Stimulated activated CD4-positive, alpha-beta T cell treated with anti-CD3 and anti-CD28 coated beads, Interleukin-2, amount 100 ng/mL, for 48 hours (primary cell): ENCODE measurements at regions not wholly inside any gene's neighbourhood (a gene's known extent, or its start where the extent isn't known, plus 50 kb on each side); places are given as distances from the start of the nearest gene placed in this dataset.
"Not testable (repeated sequence)": the region's sequence is repeated elsewhere in the genome, so short reads cannot be mapped to it uniquely, and the experiment has no call there.

ENCODE experiments used
- DNase-seq, 2 donors: peaks; one replicate each; pipeline ENCODE4 v3.0.0-alpha.2; 2020

DNA sequence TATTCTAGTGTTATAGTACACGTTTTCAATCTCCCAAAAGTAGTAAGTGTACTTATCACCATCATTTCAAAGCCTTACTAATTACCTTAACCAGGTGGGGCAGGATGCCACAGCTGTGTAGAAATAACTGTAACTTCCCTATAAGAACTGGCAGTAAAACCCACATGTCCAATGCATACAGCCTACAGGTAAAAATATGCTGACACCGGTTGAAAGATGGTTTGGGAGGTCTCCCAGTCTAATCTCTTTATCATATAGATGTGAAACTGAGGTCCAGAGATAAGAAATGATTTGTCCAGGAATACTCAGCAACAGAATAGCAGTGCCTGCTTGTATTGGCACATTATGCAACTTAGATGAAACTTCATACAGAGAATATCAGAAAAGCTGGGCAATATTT, 322.9 kb downstream of the BCL11A start:
- DNase-seq: no peak

DNA sequence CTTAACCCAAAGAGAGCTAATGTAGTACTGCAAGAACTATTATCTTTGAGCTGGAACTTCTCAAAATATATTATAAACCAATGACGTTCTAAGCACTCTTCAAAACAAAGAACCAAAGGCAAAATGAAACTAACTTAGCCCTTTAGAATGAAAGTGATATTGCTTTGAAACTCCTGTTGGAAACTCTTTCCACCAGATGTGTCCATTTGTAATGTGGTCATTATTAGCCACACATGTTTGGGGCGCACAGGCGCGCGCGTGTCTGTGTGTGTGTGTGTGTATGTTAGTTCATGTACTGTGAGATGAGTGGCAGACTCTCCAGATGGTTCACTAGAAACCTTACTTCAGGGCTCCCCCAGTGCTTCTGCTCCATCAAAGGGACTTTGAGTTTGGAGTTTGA, 323.4 kb downstream of the BCL11A start:
- DNase-seq: no peak

DNA sequence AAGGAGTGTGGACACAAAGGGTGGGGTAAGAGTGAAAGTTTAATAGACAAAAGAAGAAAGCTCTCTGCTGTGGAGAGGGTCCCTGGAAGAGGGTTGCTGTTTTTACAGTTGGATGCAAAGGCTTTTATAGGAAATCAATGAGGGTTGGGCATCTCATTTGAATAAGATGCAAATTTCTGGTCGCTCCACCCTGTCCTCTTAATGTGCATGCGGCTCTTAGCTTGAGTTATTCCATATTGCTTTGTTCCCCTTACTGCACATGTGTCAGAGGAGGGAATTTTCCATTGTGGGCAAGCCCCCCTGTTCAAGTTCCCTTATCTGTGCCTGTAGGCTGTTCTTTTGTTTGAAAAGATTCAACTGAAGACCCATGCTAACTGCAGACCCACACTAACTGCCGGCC, 326.5 kb downstream of the BCL11A start:
- DNase-seq: no peak

DNA sequence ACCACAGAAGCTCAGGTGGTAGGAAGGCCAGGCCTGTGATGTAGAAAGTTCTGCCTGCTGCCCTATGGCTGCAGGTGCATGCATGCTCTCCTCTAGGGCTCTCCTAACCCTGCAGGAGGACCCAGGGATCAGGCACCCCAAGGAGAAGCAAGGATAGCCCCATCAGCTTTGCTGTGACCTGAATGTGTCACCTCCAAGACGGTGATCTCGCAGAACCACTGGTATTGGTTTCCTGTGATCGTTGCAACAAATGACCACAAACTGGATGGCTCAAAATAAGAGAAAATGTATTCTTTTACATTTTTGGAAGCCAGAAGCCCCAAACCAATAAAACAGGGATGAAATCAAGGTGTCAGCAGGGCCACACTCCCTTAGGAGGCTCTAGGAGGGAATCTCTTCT, 327.3 kb downstream of the BCL11A start:
- DNase-seq: no peak

DNA sequence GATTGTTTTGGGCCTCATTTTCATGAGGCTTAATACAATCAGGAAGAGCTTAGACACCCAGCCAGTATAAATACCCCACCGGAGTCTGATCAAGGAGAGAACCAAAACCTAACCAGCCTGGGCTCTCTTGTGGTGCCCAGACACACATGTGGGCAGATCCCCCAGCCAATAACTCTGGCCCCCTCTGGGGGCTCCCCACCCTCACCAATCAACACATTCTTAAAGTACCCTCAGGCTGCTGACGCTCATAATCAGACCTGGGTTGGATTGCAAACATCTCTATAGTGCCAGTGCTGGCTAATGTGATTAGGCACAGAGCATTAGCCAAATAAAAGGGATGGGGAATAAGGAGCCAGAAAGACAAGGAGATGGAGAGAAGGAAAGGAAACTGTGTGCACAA, 329.6 kb downstream of the BCL11A start:
- DNase-seq: no peak

DNA sequence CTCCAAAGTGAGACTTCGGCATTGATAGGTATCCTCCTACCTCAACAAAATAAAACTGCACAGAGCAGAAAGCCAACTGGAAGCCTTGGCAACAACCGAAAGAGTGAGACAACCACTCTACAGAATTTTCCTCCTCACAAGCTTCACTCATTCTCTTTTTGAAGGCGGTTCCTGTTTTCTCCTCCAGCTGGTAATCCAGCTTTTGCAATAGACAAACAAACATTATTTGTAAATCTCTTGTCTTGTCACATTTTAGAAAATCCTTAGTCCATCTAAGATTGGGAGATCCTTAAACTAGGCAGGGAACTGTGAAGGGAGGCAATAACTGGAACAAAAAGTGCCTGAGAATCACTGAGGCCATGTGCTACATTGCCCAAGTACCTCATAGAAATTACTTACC, 332.4 kb downstream of the BCL11A start:
- DNase-seq: no peak

DNA sequence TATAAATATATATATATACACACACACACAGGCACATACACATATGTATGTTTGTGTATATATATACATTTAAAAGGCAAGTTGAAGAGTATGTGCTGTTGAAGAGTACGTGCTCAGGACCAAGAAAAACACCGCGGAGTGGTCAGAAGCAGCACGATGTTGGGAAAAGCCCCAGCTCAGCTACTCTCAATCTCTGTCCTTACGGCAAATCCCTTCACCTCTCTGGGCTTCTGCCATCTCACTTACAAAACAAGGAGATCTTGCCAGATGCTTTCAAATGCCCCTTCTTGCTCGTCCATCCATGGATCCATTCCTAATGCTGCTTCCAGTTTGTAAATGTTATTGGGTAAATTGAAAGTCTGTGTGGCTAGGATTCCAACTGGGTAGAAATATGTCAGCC, 333.9 kb downstream of the BCL11A start:
- DNase-seq: no peak

DNA sequence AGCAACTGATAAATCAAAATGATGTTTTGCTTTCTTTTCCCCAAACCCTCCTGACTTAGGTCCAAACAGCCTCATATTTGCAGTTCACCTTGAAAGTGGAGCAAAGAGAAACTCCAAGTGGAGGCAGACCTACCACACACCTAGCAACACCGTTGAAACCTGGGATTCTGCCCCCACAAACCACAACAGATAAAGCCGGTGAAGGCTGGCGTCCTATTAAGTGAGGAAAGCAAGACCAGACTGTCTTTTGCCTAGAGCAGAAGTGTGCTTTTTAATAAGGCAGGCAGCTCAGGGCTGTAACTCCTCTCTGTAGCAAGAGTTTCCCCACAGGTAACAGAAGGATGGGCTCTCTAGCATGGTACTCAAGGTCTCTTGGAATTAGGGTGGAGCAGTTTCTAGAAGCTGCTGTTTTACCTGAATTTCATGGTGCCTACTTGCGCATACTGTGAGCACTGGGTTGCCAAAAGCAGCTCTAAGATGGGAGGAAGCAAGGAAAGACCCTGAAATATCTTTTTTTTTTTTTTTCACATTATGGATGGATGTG, 336.9 kb downstream of the BCL11A start:
- DNase-seq: no peak

DNA sequence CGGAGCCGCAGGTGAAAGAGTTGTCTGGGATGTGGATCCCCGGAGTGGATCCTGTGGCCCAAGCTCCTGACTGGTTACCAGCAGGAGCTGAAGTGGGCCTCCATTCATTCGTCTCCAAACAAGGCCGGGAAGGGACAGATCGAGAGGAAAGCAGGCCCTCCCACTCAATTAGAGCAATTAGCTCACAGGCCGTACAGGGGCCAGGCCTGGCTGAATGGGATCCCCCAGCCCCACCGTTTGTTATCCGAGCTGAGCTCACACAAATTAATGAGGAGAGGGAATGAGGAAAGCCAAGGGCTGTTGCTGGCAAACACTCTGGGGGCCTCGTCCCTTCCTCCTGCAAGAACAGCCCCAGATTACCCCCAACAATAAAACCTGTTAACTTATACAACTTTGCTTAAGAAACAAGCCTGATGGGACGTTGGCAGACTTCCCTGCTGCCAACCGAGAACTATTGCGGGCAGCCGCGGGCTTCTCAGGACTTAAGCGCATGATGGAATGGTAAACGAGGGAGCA, 338.0 kb downstream of the BCL11A start:
- DNase-seq: no peak

DNA sequence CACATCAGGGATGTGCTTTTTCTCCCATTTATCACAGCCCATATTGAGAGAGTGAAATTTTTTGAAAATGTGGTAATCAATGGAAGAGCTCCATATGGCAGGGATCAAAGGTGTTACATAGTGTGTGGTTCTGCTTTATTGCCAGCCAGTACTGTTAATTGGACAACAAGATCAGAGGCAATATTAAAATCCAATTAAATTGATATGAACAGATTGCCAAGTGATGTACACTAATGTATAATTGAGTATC, 338.9 kb downstream of the BCL11A start:
- DNase-seq: no peak

DNA sequence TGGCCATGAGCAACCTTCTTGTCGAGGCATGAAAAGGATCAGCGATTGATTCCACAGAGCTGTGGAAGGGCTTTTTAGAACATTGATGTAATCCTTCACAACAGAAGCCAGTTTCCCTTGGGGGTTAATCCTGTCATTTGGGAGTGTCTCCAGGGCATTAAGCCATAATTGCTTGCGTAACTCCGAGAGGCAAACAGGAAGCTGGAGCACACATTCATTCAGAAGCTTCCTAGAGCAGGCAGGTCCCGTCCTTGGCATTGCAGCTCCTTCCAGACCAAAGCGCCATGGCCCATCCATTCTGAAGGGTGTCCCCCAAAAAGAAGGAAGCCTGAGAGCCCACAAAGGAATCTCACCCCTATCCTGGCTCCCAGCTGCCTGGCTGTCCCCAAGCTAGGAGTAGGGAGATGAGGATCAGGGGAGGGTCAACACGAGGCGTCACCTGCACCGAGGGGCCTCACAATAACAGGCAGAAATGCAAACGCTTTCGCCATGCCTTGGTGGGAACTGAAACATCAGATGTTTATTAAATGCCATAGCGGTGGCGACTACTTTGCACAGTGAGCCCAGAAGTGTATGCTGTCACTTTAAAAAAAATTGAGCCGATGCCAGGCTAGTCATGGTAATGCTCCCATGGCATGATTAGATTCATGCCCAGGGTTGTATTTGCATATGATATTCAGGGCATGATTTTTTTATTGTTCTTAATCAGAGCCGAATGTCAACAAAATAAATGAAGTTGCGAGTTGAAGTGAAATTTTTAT, 339.4 kb downstream of the BCL11A start:
- DNase-seq: no peak

DNA sequence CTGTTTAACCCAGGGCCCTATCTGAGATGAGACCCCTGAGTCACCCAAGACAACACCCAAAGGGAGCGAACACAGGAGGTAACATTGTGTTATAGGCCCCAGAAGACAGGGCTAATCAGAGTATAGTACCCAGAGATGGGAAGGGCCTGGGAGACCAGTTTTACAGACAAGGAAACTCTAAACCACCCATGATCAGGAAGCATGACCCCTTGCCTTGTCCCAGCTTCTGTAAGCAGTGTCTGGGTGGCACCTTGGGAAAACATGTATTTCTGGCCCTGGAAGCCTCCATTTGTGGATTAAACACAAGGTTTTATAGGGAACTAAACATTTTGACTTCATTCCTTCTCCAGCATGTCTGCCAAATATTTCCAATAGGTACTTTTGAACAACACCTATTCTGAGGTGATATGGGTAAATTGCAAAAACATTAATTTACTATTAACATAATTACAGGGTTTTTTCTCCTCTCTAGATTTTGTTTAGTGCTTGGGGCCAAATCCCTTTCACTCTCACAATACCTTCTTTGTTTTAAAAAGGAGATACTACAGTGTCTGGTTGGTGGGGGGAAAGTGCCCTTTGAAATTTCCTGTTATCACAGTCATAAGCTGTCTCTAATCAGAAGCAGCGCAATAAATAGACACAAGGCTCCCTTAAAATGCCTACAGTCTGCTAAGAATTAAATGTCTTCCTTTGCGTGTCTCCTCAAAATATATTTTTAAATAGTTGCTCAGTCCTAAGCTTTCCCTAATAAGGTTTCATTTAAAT, 341.1 kb downstream of the BCL11A start:
- no peak for DNase-seq

DNA sequence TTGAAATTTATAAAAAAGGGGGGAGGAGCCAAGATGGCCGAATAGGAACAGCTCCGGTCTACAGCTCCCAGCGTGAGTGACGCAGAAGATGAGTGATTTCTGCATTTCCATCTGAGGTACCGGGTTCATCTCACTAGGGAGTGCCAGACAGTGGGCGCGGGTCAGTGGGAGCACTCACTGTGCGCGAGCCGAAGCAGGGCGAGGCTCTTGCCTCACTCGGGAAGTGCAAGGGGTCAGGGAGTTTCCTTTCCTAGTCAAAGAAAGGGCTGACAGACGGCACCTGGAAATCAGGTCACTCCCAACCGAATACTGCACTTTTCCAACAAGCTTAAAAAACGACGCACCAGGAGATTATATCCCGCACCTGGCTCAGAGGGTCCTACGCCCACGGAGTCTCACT, 364.4 kb downstream of the BCL11A start:
- not testable (repeated sequence) for DNase-seq

DNA sequence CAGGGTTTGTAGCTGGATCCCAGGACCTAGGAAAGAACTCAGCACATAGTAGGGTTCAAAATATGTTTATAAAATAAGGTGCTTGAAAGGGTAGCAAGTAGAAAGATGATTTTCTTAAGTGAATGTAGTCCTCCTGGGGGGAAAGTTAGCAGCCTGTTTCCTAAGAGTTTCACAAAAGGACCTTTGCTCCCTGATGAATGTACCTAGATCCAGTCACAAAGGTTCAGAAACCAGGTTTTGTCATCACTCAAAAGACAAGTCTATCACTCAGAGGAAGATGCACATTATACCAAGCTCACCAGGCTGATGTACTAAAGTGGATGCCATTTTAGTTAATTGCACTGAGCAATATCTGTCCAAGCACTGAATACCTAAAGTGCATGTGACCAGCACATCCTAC, 378.2 kb downstream of the BCL11A start:
- DNase-seq: no peak

DNA sequence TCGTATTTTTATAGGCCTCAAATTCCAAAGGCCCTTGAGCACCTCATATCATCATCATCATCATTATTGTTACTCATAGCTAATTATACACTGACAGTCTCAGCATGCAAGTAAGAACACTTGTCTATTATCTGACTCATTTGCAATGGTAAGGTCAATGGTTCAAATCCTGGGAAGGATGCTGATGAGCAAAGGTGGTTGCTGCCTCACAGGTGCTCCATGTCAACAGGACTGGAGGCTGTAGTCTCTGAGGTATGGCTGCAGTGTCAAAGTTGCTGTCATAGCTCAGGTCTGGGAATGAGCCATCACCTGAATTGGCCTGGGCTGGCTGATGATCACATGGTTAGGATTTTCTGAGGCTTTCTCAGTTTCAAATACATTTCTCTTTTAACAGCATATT, 379.3 kb downstream of the BCL11A start:
- DNase-seq: no peak

DNA sequence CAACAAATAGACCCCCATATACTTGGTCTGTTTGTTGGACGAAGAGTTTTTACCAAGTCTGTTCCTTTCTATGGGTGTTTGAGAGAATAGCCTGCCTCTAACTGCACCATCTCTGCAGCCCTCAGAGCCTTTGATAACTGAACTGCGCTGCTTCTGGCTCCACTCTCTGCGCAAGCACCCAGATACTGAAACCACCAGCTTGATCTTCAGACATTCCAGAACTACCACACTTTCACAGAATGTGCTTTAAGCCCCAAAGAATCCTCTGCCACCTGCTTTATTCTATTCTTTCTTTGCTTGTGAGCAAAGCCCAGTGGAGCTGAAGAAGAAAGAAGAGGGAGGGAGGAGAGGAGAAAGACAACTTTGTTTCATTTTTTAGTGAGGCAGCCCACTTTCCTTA, 380.7 kb downstream of the BCL11A start:
- no peak for DNase-seq

DNA sequence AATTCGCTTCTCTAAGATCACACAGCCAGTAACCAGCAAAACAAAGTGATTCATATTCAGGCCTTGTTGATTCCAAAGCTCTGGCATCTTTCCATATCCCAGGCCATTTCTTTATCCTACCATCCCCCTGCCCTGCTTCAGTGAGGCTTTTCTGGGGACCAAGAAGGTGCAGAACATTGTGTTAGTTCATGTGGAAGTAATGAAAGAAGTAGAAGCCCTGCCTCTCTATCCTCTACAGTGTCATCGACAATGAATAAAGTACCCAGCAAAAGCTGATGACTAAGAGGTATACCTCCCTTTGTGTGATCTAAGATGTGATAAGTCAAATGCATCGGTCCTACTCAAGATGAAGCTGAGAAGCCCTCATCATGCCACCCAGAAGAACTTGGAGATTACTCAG, 383.2 kb downstream of the BCL11A start:
- DNase-seq: no peak

DNA sequence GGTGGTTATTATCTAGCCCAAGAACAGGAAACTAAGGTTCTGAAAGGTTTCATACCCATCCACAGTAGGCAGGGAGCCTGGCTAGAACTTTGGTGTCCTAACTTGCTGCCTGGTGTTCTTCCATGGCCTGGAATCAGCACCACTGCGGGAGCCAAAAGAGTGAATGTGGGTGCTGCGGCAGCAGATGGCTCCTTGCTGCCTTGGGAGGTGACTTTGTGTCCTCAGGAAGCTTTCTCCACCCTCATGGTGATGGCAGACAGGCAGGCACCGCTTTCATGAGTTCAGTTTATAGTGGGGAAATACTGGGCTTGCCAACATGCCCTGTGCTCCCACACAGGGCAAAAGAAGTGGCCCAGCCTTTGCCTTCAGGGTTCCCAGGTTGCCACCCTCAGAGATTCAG, 385.2 kb downstream of the BCL11A start:
- no peak for DNase-seq

DNA sequence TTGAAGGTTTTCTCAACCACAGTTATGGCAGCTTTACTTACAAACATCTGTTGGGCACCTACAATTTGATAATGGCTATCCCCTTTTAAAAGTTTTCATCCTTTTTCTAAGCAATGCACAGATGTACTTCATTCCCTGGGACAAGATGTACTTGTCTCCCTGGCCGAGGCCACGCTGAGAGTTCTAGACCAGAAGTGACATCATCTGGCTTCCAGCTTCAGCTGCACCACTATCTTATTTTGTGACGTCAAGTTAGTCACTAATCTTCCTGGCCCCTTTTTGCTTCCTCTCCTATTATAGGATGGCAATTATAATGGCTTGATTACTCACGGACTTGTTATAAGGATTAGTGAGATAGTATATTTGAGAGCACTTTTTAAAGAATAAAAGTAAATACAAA, 386.4 kb downstream of the BCL11A start:
- DNase-seq: no peak

DNA sequence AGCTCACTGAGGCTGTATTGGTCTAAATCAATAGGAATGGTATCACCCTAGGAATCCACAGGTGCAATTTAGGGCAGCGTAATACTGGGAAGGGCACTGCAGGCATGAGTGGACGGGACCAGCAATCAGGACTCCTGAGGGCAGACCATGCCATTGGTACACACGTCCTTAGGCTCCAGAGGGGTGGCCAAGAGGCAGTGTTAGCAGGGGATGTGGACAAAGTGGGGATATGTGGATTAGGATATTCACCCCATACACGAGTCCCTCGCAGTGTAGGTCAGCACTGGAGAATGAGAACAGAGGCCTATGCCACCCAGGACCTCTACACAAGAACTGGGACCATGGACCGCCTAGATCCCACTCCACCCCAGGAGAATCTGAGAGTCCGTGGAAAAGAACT, 389.8 kb downstream of the BCL11A start:
- DNase-seq: no peak

DNA sequence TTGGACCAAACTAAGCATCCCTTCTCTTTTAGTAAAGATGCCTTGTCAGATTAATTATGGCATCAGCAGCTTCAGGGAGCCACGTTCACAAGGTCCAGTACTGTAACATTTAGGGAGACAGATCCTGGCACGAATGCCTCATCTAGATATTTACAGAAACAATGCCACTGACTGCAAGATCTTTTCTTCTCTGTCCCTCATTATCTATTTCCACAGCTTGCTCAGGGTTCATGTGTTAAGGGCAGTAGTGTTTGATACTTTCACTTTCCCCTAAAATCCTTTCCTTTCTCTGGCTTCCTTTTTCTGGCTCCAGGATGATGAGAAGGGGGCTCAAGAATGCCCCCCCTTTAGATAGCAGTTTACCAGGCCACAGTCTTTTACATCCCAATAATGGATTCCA, 393.9 kb downstream of the BCL11A start:
- DNase-seq: no peak

DNA sequence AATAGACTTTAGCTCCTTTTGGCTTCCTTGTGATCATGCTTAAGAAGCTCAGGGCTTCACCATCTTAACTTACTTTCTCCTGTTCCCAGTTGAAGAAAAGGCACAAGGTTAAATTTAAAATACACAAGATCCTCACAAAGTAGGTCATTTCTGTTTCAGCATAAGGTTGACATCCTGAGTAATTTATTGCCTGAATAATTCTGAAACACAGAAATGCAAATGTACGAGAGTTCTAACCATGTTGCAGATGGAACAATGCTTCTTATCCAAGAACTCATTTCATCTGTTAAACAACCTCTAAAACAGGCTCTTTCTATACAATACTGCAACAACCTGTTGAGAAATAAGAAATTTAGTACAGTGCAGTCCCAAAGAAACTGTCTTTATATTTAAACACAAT, 395.2 kb downstream of the BCL11A start:
- no peak for DNase-seq

DNA sequence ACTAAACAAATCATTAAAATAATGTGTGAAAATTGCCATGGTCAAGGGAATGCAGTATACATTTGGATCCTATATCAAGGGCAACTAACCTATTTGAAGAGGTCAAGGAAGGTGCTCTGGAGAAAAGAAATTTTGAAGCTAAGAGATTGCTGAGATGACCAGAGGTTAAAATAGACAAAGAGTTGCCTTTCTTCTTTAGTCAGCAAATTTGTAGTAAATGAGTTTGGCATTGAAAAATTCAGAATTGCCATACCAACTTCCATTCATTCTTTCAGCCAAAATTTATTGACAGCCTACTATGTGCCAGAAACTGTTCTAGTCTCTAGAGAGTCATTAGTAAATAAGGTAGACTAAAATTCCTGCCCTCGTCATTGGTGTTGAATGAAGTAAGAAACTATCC, 396.2 kb downstream of the BCL11A start:
- DNase-seq: no peak

DNA sequence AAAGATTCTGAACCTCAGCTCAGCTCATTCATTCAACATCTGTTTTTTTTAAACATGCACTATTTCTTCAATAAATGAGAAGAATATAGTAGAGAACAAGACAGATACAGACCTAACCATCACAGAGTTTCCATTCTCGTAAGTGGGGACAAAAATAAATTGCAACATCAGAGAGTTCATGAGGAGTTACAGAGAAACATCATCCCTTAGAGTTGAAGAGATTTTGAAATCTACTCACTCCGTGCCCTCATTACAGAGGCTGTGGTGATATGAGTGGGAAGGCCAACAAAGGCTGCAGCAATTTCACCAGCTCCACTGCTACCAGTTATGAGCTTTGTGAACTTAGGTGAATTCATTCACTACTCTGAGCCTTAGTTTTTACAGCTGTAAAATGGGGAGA, 399.3 kb downstream of the BCL11A start:
- no peak for DNase-seq
